SH-SY5Y (cell line): ENCODE measurements at regions not wholly inside any gene's neighbourhood (a gene's known extent, or its start where the extent isn't known, plus 50 kb on each side); places are given as distances from the start of the nearest gene placed in this dataset.

ENCODE experiments used
- GATA2 ChIP-seq: IDR thresholded peaks from 2 replicates; pipeline ENCODE4 v1.6.1; 2011; ENCODE audit warnings: mild to moderate bottlenecking, low read depth, low read length
- GATA3 ChIP-seq: IDR thresholded peaks from 2 replicates; pipeline ENCODE4 v1.6.1; 2011; ENCODE audit warnings: low read depth, mild to moderate bottlenecking, low read length, moderate library complexity

DNA sequence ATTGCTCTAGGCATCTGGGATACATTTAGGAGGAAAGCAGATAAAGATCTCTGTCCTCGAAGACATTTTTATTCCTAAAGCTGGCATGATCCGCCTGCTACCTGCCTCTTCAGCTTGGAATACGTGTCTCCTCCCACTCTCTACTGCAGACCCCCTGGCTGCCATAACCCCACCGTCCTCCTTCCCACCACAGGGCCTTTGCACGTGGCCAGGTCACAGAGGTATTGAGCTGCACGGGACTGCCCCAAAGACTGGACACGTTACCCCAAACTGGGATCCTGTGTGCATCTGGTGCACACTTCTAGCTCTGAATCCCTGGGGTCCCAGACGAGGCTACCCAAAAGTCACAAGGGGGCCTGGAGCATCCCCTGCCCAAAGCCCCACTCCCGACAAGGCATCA lies 351.2 kb upstream of the EEF2KMT start:
- TF ChIP-seq GATA3, result no peak
- peak; percentile 28; the same call in 1 of the 2 replicates for TF ChIP-seq GATA2
